Ascending aorta (tissue), 2 donors: ENCODE measurements at regions not wholly inside any gene's neighbourhood (a gene's known extent, or its start where the extent isn't known, plus 50 kb on each side); places are given as distances from the start of the nearest gene placed in this dataset.

Experiments
- DNase-seq, 2 donors: peaks; one replicate each; pipeline ENCODE4 v3.0.0-alpha.2; 2019; ENCODE audit warnings: low spot score in 2 of 2
- H3K27ac ChIP-seq, 2 donors: fragments of 200-600 bp; sonication (generic); one replicate each; pipeline ENCODE4 v1.5.1; 2016 to 2017; ENCODE audit warnings: mild to moderate bottlenecking in 1 of 2
- H3K27me3 ChIP-seq: fragments of 200-600 bp; sonication (generic); one replicate; pipeline ENCODE4 v1.5.1; 2017
- H3K36me3 ChIP-seq, 2 donors: fragments of 200-600 bp; sonication (generic); one replicate each; pipeline ENCODE4 v1.5.1; 2016
- H3K4me1 ChIP-seq, 2 donors: fragments of 200-600 bp; sonication (generic); one replicate each; pipeline ENCODE4 v1.5.1; 2016 to 2017; ENCODE audit warnings: mild to moderate bottlenecking in 1 of 2
- H3K4me3 ChIP-seq, 2 donors: fragments of 200-600 bp; sonication (generic); one replicate each; pipeline ENCODE4 v1.5.1; 2016 to 2017; ENCODE audit warnings: mild to moderate bottlenecking in 1 of 2
- H3K9me3 ChIP-seq, 2 donors: fragments of 200-600 bp; sonication (generic); one replicate each; pipeline ENCODE4 v1.5.1; 2016
- CTCF ChIP-seq, 3 experiments: fragments of 200-600 bp in 2 of 3; fragments of 450-650 bp in 1 of 3; sonication (generic) in 2 of 3; IDR thresholded peaks; one replicate each; pipeline ENCODE4 v1.5.1; 2016 to 2019; ENCODE audit warnings: antibody characterized with exemption in 3 of 3, mild to moderate bottlenecking in 1 of 3, moderate library complexity in 1 of 3
- intact Hi-C: fragments of 100-400 bp; cut with DNase I; formaldehyde crosslinking; loops from one replicate; pipeline ENCODE4 v1.15.1; 2023

- no peaks in the 10 kb centered on the region for H3K27me3 ChIP-seq
- no peaks in the 10 kb centered on the region for H3K4me1 ChIP-seq
- H3K9me3 ChIP-seq, result no peaks in the 10 kb centered on the region
- intact Hi-C loops, result no loop called here
- H3K36me3 ChIP-seq, result no peaks in the 10 kb centered on the region
- H3K27ac ChIP-seq, result no peak overlapping the region
- no peak overlapping the region for H3K4me3 ChIP-seq
- no peak for TF ChIP-seq CTCF (IDR thresholded peaks at IDR 0.05)
- no peak for DNase-seq
Observed at GRCh38 chr2:234374150-234374508, 122.8 kb downstream of the ARL4C start.

- Histone ChIP-seq H3K9me3 (no peaks in the 10 kb centered on the region), H3K27ac (no peak overlapping the region), H3K36me3 (no peaks in the 10 kb centered on the region), H3K4me3 (no peak overlapping the region), H3K4me1 (no peaks in the 10 kb centered on the region), H3K27me3 (no peaks in the 10 kb centered on the region)
- DNase-seq, result no peak
- intact Hi-C loops, result no loop called here
- TF ChIP-seq CTCF (IDR thresholded peaks at IDR 0.05), result no peak
Observed at GRCh38 chr2:234373481-234374149, 123.3 kb downstream of the ARL4C start.

GRCh38 chr2:234373060-234373459, 123.8 kb downstream of the ARL4C start:
- no peak for DNase-seq
- H3K36me3 ChIP-seq, result no peaks in the 10 kb centered on the region
- no peak overlapping the region for H3K4me3 ChIP-seq
- H3K4me1 ChIP-seq, result no peaks in the 10 kb centered on the region
- no peak for TF ChIP-seq CTCF (IDR thresholded peaks at IDR 0.05)
- H3K27me3 ChIP-seq, result no peaks in the 10 kb centered on the region
- no peaks in the 10 kb centered on the region for H3K9me3 ChIP-seq
- H3K27ac ChIP-seq, result no peak overlapping the region
- intact Hi-C loops, result no loop called here

- intact Hi-C loops, result no loop called here
- no peak for TF ChIP-seq CTCF (IDR thresholded peaks at IDR 0.05)
- Histone ChIP-seq H3K4me1 (no peaks in the 10 kb centered on the region), H3K27ac (no peak overlapping the region), H3K4me3 (no peak overlapping the region), H3K9me3 (no peaks in the 10 kb centered on the region), H3K36me3 (no peaks in the 10 kb centered on the region), H3K27me3 (no peaks in the 10 kb centered on the region)
- DNase-seq, result no peak
Observed at GRCh38 chr2:234372506-234372905, 124.4 kb downstream of the ARL4C start.

- H3K4me1 ChIP-seq, result no peaks in the 10 kb centered on the region
- H3K36me3 ChIP-seq, result no peaks in the 10 kb centered on the region
- no peak for DNase-seq
- H3K27me3 ChIP-seq, result no peaks in the 10 kb centered on the region
- no peaks in the 10 kb centered on the region for H3K9me3 ChIP-seq
- no peak overlapping the region for H3K4me3 ChIP-seq
- intact Hi-C loops, result no loop called here
- no peak overlapping the region for H3K27ac ChIP-seq
- no peak for TF ChIP-seq CTCF (IDR thresholded peaks at IDR 0.05)
Observed at GRCh38 chr2:234368861-234369261, 128.0 kb downstream of the ARL4C start.

- no peak for TF ChIP-seq CTCF (IDR thresholded peaks at IDR 0.05)
- H3K27me3 ChIP-seq, result no peaks in the 10 kb centered on the region
- H3K4me1 ChIP-seq, result no peaks in the 10 kb centered on the region
- intact Hi-C loops, result no loop called here
- no peak overlapping the region for H3K27ac ChIP-seq
- no peak overlapping the region for H3K4me3 ChIP-seq
- H3K9me3 ChIP-seq, result no peaks in the 10 kb centered on the region
- no peak for DNase-seq
- no peaks in the 10 kb centered on the region for H3K36me3 ChIP-seq
Observed at GRCh38 chr2:234366891-234367290, 130.0 kb downstream of the ARL4C start.
